Keratinocyte (primary cell): ENCODE measurements at regions not wholly inside any gene's neighbourhood (a gene's known extent, or its start where the extent isn't known, plus 50 kb on each side); places are given as distances from the start of the nearest gene placed in this dataset.

Experiments used
- DNase-seq: peaks from one replicate; pipeline ENCODE4 v3.0.0-alpha.2; 2011; ENCODE audit warnings: low read depth, missing footprints, low spot score
- FAIRE-seq: peaks from 2 replicates; lab custom pipeline; 2011; peaks lifted over from hg19 to GRCh38; lab: Jason Lieb, UNC
- H2AFZ ChIP-seq: 2 replicates; pipeline ENCODE4 v1.6.0; 2012; ENCODE audit warnings: low read length, control low read depth, inconsistent platforms; ENCODE audit not compliant: control insufficient read depth
- H3K27ac ChIP-seq: 2 replicates; pipeline ENCODE4 v1.5.1; 2011; ENCODE audit warnings: low read length; ENCODE audit not compliant: control insufficient read depth, insufficient read depth
- H3K27me3 ChIP-seq: 3 replicates; pipeline ENCODE4 v1.6.0; 2011; ENCODE audit warnings: low read length; ENCODE audit not compliant: control insufficient read depth, insufficient read depth; ENCODE audit errors: extremely low read depth
- H3K36me3 ChIP-seq, 2 experiments: 2 replicates in 1 of 2; 3 replicates in 1 of 2; pipeline ENCODE4 v1.5.1; 2011; ENCODE audit warnings: low read length in 2 of 2, mild to moderate bottlenecking in 1 of 2; ENCODE audit not compliant: control insufficient read depth in 2 of 2, insufficient read depth in 2 of 2; ENCODE audit errors: extremely low read depth in 1 of 2
- H3K4me1 ChIP-seq: 3 replicates; pipeline ENCODE4 v1.5.1; 2011; ENCODE audit warnings: low read length; ENCODE audit not compliant: control insufficient read depth, insufficient read depth; ENCODE audit errors: extremely low read depth
- H3K4me2 ChIP-seq: 3 replicates; pipeline ENCODE4 v1.6.0; 2011; ENCODE audit warnings: low read depth, low read length; ENCODE audit not compliant: control insufficient read depth, insufficient read depth; ENCODE audit errors: extremely low read depth
- H3K4me3 ChIP-seq, 3 experiments: fragments of 200-600 bp in 1 of 3; sonication (generic) in 1 of 3; 2 replicates in 2 of 3; 3 replicates in 1 of 3; pipeline ENCODE4 v1.5.1; 2011 to 2016; ENCODE audit warnings: low read length in 3 of 3, mild to moderate bottlenecking in 3 of 3, control low read depth in 2 of 3, inconsistent platforms in 1 of 3, low read depth in 1 of 3, mixed read lengths in 1 of 3, mixed run types in 1 of 3, moderate library complexity in 1 of 3; ENCODE audit not compliant: control insufficient read depth in 2 of 3, insufficient read depth in 2 of 3; ENCODE audit errors: extremely low read depth in 1 of 3
- H3K79me2 ChIP-seq: 2 replicates; pipeline ENCODE4 v1.6.0; 2012; ENCODE audit warnings: low read length; ENCODE audit not compliant: control insufficient read depth, insufficient read depth
- H3K9ac ChIP-seq: 3 replicates; pipeline ENCODE4 v1.6.0; 2011; ENCODE audit warnings: low read length; ENCODE audit not compliant: control insufficient read depth, insufficient read depth; ENCODE audit errors: extremely low read depth
- H3K9me1 ChIP-seq: 3 replicates; pipeline ENCODE4 v1.6.0; 2011; ENCODE audit warnings: low read length; ENCODE audit not compliant: control insufficient read depth, insufficient read depth; ENCODE audit errors: extremely low read depth
- H3K9me3 ChIP-seq: 2 replicates; pipeline ENCODE4 v1.5.1; 2012; ENCODE audit warnings: low read depth, low read length; ENCODE audit not compliant: control insufficient read depth
- H4K20me1 ChIP-seq: 3 replicates; pipeline ENCODE4 v1.6.0; 2011; ENCODE audit warnings: low read length; ENCODE audit not compliant: control insufficient read depth, insufficient read depth; ENCODE audit errors: extremely low read depth
- EZH2 ChIP-seq: IDR thresholded peaks from one replicate; pipeline ENCODE4 v1.6.1; 2012; ENCODE audit warnings: inconsistent platforms, mild to moderate bottlenecking, low read length, moderate library complexity
- dilution Hi-C: fragments of 300-500 bp; cut with MboI; formaldehyde crosslinking; loops from one replicate; pipeline ENCODE4 v1.7.0; 2020; ENCODE audit warnings: low sequenced_read_pairs; ENCODE audit not compliant: extremely low pct_ligation_motif_present
- TF ChIP-seq, protein P1 (sequence below), 3 experiments: IDR thresholded peaks in 1 of 3; conservative IDR thresholded peaks in 1 of 3; optimal IDR thresholded peaks in 1 of 3; 2 replicates in 2 of 3; 3 replicates in 1 of 3; pipeline versions ENCODE3 to v1.5.1; 2011; ENCODE audit warnings: low read length in 3 of 3, mild to moderate bottlenecking in 3 of 3, moderate library complexity in 2 of 3, control low read depth in 1 of 3, inconsistent platforms in 1 of 3; ENCODE audit not compliant: insufficient read depth in 2 of 3; ENCODE audit errors: extremely low read depth in 1 of 3

- dilution Hi-C loops = no loop called here
These were observed 61.4 kb upstream of the TOX2 start for GRCh38 chr20:43853174-43853803.

DNA sequence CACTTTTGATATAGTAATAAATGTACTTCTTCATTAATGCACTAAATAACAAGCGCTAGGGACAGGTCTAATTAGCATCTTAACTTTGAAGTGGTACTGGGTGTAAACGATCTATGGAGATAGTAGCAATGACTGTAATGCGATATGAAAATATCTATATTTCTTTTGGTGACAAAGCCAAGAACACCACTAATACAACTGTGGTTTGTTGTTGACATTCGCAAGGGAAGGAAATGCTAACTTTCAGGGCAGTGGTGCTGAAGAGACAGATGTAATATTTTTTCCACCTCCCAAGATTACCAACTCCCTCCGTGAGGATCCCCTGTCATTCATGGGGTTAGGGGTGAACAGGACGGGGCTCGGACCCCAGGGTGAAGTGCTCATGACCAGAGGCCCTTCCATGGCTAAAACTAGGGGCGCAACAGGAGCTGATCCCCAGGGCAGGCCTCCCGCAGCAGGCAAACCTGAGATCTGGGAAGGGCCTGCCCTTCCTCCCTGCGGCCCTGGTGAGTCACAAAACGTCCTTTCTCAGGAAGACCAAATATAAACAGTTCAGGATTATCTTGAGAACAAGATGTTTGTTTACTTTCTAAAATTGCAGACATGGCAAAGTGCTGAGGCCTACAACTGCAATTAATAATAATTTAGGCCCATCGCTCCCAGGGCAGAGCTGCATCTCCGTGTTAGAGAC, 65.0 kb upstream of the TOX2 start:
- Histone ChIP-seq H4K20me1 (no peaks in the 10 kb centered on the region), H3K27me3 (no peaks in the 10 kb centered on the region), H3K4me1 (no peaks in the 10 kb centered on the region), H3K4me2 (no peak overlapping the region), H3K27ac (no peak overlapping the region), H2AFZ (no peak overlapping the region), H3K36me3 (no peaks in the 10 kb centered on the region), H3K9me1 (no peaks in the 10 kb centered on the region), H3K4me3 (no peak overlapping the region), H3K9ac (no peak overlapping the region), H3K9me3 (no peaks in the 10 kb centered on the region), H3K79me2 (no peaks in the 10 kb centered on the region)
- DNase-seq = no peak
- TF ChIP-seq, protein P1, sequence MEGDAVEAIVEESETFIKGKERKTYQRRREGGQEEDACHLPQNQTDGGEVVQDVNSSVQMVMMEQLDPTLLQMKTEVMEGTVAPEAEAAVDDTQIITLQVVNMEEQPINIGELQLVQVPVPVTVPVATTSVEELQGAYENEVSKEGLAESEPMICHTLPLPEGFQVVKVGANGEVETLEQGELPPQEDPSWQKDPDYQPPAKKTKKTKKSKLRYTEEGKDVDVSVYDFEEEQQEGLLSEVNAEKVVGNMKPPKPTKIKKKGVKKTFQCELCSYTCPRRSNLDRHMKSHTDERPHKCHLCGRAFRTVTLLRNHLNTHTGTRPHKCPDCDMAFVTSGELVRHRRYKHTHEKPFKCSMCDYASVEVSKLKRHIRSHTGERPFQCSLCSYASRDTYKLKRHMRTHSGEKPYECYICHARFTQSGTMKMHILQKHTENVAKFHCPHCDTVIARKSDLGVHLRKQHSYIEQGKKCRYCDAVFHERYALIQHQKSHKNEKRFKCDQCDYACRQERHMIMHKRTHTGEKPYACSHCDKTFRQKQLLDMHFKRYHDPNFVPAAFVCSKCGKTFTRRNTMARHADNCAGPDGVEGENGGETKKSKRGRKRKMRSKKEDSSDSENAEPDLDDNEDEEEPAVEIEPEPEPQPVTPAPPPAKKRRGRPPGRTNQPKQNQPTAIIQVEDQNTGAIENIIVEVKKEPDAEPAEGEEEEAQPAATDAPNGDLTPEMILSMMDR (optimal IDR thresholded peaks at IDR 0.05 in 1 of 3, IDR thresholded peaks at IDR 0.05 in 1 of 3, conservative IDR thresholded peaks at IDR 0.05 in 1 of 3; ENCODE audit: extremely low read depth in 1 of 3, insufficient read depth in 2 of 3, low read length in 3 of 3) = no peak
- no peak for TF ChIP-seq EZH2
- FAIRE-seq = no peak
- dilution Hi-C loops = no loop called here

More at GRCh38 chr20:43853174-43853803, 61.4 kb upstream of the TOX2 start:
- no peak overlapping the region for H3K4me2 ChIP-seq
- H4K20me1 ChIP-seq = no peaks in the 10 kb centered on the region
- peaks cover 6% of the 10 kb centered on the region for H3K27me3 ChIP-seq
- FAIRE-seq (no peak), DNase-seq (no peak)
- H2AFZ ChIP-seq = no peak overlapping the region
- H3K9me3 ChIP-seq = no peaks in the 10 kb centered on the region
- no peak overlapping the region for H3K27ac ChIP-seq
- no peak overlapping the region for H3K4me3 ChIP-seq
- H3K9ac ChIP-seq = no peak overlapping the region
- no peaks in the 10 kb centered on the region for H3K79me2 ChIP-seq
- no peaks in the 10 kb centered on the region for H3K4me1 ChIP-seq
- TF ChIP-seq, protein P1 (optimal IDR thresholded peaks at IDR 0.05 in 1 of 3, IDR thresholded peaks at IDR 0.05 in 1 of 3, conservative IDR thresholded peaks at IDR 0.05 in 1 of 3; ENCODE audit: extremely low read depth in 1 of 3, insufficient read depth in 2 of 3, low read length in 3 of 3) = no peak
- no peak for TF ChIP-seq EZH2
- no peaks in the 10 kb centered on the region for H3K36me3 ChIP-seq
- H3K9me1 ChIP-seq = no peaks in the 10 kb centered on the region
